ENCODE measurements at regions not wholly inside any gene's neighbourhood (a gene's known extent, or its start where the extent isn't known, plus 50 kb on each side); places are given as distances from the start of the nearest gene placed in this dataset.

DNA sequence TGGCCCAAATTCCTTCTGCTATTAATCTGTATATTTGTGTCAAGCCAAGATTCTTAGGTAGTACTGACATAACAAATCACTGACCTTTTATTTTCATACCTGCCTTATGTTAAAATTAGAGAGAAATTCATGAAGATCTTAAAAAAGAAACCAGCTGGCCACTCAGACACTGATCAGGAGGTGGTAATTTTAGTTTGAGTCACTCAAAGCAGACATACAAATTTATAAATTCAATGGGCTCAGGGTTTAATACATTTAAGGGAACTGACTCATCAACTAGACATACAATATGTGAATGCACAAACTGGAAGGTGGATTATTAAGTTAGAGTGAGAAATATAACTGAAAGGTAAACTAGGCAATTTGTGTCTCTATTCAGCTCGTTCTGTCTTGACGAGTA lies 711.9 kb upstream of the EYS start:
- TF ChIP-seq, protein P1, sequence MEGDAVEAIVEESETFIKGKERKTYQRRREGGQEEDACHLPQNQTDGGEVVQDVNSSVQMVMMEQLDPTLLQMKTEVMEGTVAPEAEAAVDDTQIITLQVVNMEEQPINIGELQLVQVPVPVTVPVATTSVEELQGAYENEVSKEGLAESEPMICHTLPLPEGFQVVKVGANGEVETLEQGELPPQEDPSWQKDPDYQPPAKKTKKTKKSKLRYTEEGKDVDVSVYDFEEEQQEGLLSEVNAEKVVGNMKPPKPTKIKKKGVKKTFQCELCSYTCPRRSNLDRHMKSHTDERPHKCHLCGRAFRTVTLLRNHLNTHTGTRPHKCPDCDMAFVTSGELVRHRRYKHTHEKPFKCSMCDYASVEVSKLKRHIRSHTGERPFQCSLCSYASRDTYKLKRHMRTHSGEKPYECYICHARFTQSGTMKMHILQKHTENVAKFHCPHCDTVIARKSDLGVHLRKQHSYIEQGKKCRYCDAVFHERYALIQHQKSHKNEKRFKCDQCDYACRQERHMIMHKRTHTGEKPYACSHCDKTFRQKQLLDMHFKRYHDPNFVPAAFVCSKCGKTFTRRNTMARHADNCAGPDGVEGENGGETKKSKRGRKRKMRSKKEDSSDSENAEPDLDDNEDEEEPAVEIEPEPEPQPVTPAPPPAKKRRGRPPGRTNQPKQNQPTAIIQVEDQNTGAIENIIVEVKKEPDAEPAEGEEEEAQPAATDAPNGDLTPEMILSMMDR (IDR thresholded peaks at IDR 0.05): no peak
- H3K36me3 Mint-ChIP-seq (ENCODE audit: low read depth): no peaks in the 10 kb centered on the region

DNA sequence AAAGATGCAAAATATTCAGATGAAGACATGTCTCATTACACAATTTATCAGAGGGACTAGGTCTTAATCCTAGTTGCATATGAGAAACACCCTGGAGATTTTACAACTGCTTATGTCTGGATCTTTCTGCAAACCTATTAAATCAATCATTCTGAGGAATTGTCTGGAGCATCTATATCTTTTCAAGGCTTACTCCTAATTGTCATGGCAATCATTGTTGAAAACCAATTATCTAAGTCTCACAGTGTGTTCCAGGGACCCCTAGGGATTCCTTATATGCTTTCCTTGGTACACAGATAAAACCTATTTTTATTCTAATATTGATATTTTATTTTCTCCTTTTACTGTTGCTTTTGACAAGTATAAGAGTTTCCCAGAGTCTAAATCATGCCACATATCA lies 696.9 kb upstream of the EYS start:
- intact Hi-C loops (cut with DNase I, micrococcal nuclease): no loop called here
- H3K27me3 ChIP-seq (ENCODE audit: control insufficient read depth in 1 of 2, insufficient read depth in 2 of 2, low read length in 2 of 2): no peaks in the 10 kb centered on the region
- TF ChIP-seq, protein P1 (IDR thresholded peaks at IDR 0.05): no peak
- no peak overlapping the region for H3K4me3 ChIP-seq (ENCODE audit: low read length)
- H3K4me1 Mint-ChIP-seq (ENCODE audit: low read depth): no peaks in the 10 kb centered on the region
- ChIA-PET POLR2A (no interaction called here), CTCF (no interaction called here)
- DNase-seq: no peak
- no peaks in the 10 kb centered on the region for H3K36me3 ChIP-seq (ENCODE audit: insufficient read depth, low read length)
- H3K36me3 Mint-ChIP-seq (ENCODE audit: low read depth): no peaks in the 10 kb centered on the region
- H3K27ac ChIP-seq (ENCODE audit: low read depth in 1 of 2, low read length in 2 of 2): no peak overlapping the region
- H3K27me3 Mint-ChIP-seq: no peaks in the 10 kb centered on the region
- ATAC-seq (ENCODE audit: poor library complexity): no peak
- H3K4me1 ChIP-seq (ENCODE audit: insufficient read depth, low read length): no peaks in the 10 kb centered on the region
- no peaks in the 10 kb centered on the region for H3K9me3 ChIP-seq (ENCODE audit: control insufficient read depth in 1 of 2, insufficient read depth in 1 of 2, low read length in 2 of 2)
- no peak overlapping the region for H3K4me3 Mint-ChIP-seq
- no peak overlapping the region for H3K27ac Mint-ChIP-seq
- peaks cover 9% of the 10 kb centered on the region for H3K9me3 Mint-ChIP-seq

More for the DNA sequence above, 711.9 kb upstream of the EYS start:
- Mint-ChIP-seq H3K27me3 (no peaks in the 10 kb centered on the region), H3K9me3 (peaks cover 9% of the 10 kb centered on the region), H3K4me1 (ENCODE audit: low read depth) (no peaks in the 10 kb centered on the region), H3K27ac (no peak overlapping the region), H3K4me3 (no peak overlapping the region)
- ChIA-PET CTCF (no interaction called here), POLR2A (no interaction called here)
- DNase-seq (no peak), ATAC-seq (ENCODE audit: poor library complexity) (no peak)
- no peaks in the 10 kb centered on the region for H3K27me3 ChIP-seq (ENCODE audit: control insufficient read depth in 1 of 2, insufficient read depth in 2 of 2, low read length in 2 of 2)
- intact Hi-C loops (cut with DNase I, micrococcal nuclease): no loop called here
- no peaks in the 10 kb centered on the region for H3K36me3 ChIP-seq (ENCODE audit: insufficient read depth, low read length)
- peaks cover 0 to 2% of the 10 kb centered on the region in 2 experiments for H3K9me3 ChIP-seq (ENCODE audit: control insufficient read depth in 1 of 2, insufficient read depth in 1 of 2, low read length in 2 of 2)
- no peak overlapping the region for H3K27ac ChIP-seq (ENCODE audit: low read depth in 1 of 2, low read length in 2 of 2)
- no peak overlapping the region for H3K4me3 ChIP-seq (ENCODE audit: low read length)
- no peaks in the 10 kb centered on the region for H3K4me1 ChIP-seq (ENCODE audit: insufficient read depth, low read length)

DNA sequence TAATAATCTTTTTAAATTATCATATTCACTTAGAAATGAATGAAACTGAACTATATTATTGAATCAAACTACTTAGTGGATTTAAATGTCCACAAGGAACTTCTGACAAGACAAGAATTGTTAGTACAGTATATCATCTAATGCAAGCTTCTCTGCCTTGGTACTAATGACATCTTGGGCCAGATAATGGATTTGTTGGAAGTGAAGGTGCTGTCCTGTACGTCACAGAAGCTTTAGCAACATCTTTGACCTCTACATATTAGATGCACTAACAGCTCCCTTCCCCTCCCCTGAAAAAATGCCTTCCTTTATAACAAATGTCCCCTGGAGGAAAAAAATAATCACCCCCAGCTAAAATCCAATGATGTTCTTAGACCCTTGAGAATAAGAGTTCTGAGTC lies 695.8 kb upstream of the EYS start:
- no peak overlapping the region for H3K4me3 ChIP-seq (ENCODE audit: low read length)
- H3K27ac Mint-ChIP-seq: no peak overlapping the region
- ChIA-PET POLR2A (no interaction called here), CTCF (no interaction called here)
- no peak overlapping the region for H3K27ac ChIP-seq (ENCODE audit: low read depth in 1 of 2, low read length in 2 of 2)
- no peaks in the 10 kb centered on the region for H3K36me3 ChIP-seq (ENCODE audit: insufficient read depth, low read length)
- intact Hi-C loops (cut with DNase I, micrococcal nuclease): no loop called here
- H3K4me1 Mint-ChIP-seq (ENCODE audit: low read depth): no peaks in the 10 kb centered on the region
- H3K4me1 ChIP-seq (ENCODE audit: insufficient read depth, low read length): no peaks in the 10 kb centered on the region
- DNase-seq (no peak), ATAC-seq (ENCODE audit: poor library complexity) (no peak)
- no peaks in the 10 kb centered on the region for H3K36me3 Mint-ChIP-seq (ENCODE audit: low read depth)
- no peaks in the 10 kb centered on the region for H3K27me3 Mint-ChIP-seq
- peaks cover 4% of the 10 kb centered on the region for H3K9me3 Mint-ChIP-seq
- H3K4me3 Mint-ChIP-seq: no peak overlapping the region
- no peaks in the 10 kb centered on the region for H3K27me3 ChIP-seq (ENCODE audit: control insufficient read depth in 1 of 2, insufficient read depth in 2 of 2, low read length in 2 of 2)
- H3K9me3 ChIP-seq (ENCODE audit: control insufficient read depth in 1 of 2, insufficient read depth in 1 of 2, low read length in 2 of 2): no peaks in the 10 kb centered on the region
- TF ChIP-seq, protein P1 (IDR thresholded peaks at IDR 0.05): no peak
